ENCODE measurements at regions not wholly inside any gene's neighbourhood (a gene's known extent, or its start where the extent isn't known, plus 50 kb on each side); places are given as distances from the start of the nearest gene placed in this dataset.

DNA sequence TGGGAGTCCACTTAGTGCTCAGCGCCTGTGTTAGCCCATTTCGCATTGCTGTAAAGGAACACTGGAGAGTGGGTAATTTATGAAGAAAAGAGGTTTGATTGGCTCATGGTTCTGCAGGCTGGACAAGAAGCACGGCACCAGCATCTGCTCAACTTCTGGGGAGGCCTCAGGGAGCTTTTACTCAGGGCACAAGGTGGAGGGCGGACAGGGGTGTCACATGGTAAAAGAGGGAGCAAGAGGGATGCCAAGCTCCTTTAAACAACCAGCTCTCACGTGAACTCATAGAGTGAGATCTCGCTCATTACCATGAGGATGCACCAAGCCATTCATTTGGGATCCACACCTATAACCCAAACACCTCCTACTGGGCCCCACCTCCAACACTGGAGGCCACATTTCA, 181.4 kb upstream of the TLE3 start:
- no peak for DNase-seq (ENCODE audit: low spot score)

DNA sequence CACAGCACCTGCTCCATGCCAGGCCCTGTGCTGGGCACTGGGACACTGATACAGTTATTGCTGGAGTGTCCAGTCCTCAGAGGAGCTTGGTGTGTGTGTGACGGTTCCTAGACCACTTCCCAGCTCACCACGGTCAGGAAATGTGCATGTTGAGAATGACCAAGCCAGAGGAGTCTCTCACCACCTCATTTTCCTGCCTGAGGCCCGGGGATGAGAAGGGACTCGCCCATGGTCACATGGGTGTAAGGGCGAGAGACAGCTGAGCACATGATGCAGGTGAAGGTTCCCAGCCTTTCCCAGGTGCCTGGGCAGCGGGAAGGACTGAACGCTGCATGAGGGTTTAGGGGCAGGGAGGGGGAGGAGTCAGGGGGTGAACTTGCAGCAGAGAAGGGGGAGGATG, 180.9 kb upstream of the TLE3 start:
- DNase-seq (ENCODE audit: low spot score) = no peak

DNA sequence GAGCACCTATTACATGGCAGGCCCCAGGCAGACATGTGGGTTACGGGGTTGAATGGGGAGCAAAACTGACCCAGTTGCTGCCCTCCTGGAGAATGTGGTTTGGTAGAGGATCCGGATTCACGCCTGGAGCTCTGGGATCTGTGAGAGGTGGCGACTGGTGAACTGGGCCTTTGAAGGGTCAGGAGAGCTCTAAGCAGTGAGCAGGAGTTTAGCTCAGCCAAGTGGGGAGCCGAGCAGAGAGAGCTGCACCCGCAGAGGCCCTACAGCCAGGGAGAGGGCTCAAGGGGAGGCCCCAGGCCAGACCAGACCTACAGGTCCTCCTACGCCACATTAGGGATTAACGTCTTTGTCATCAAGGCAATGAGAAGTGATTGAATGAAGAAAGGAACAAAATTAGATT, 179.8 kb upstream of the TLE3 start:
- DNase-seq (ENCODE audit: low spot score) = no peak

DNA sequence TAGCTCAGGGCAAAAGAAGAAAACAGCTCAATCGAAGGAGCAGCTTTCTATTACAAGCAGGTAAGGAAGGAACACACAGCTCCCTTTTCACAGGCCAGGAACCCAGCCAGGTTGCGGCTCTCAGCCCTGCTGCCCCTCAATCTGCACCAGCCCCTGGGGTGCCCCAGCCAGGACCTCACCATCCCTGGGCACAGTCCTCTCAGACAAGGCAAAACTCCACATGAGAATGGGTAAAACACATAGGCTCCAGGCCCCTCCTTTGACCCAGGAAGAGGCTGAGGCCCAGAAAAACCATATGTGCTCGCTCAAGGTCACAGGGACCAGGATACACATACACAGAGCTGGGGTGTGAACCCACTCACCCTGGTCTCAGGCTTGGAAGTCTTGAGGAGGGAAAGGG, 178.7 kb upstream of the TLE3 start:
- no peak for DNase-seq (ENCODE audit: low spot score)

DNA sequence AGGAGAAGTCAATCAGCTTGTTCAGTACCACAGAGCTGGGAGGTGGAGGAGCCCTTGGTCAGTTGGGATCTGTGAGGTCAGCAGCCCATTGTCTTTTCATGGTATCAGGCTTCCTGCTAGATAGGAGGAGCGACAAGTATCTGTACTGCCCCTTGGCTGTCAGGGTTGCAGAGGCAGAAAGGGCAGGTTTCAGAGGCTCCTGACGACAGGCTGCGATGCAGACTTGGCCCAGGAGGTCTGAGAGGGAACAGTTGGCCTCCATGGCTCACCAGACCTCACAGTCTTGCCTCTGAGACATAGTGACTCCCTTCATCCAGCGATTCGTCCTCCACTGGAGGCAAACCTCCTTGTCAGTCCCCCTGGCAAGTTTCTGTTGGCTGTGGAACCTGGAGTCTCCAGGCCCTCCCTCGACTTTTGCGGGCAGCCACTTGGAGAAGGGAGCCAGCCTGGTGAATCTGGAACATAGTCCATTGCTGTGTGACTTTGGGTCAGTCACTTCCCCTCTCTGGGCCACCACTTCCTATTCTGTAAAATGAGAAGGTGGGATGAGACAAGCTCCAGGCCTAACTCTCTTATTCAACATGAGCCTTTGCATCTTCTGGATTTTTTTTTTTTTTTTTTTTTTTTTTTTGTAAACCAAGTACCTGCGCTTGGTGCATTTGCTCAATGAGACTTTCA, 177.9 kb upstream of the TLE3 start:
- DNase-seq (ENCODE audit: low spot score) = no peak

DNA sequence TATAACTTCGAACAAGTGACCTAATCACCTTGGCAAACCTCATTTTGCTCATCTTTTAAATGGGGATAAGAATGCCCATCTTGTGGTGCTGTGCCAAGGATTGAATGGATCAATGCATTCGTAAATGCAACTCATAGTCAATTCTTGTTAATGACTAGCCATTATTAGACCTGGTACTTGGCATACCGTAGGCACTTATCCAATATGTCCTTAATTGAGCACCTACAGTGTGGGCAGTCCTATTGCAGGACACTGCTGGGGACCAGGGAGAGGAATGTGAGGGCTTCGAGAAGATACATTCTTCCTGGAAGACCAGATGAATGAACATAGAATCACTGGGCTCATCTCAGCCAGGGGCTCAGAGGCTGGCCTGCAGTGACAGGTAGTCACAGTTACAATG, 177.2 kb upstream of the TLE3 start:
- DNase-seq (ENCODE audit: low spot score) = no peak

DNA sequence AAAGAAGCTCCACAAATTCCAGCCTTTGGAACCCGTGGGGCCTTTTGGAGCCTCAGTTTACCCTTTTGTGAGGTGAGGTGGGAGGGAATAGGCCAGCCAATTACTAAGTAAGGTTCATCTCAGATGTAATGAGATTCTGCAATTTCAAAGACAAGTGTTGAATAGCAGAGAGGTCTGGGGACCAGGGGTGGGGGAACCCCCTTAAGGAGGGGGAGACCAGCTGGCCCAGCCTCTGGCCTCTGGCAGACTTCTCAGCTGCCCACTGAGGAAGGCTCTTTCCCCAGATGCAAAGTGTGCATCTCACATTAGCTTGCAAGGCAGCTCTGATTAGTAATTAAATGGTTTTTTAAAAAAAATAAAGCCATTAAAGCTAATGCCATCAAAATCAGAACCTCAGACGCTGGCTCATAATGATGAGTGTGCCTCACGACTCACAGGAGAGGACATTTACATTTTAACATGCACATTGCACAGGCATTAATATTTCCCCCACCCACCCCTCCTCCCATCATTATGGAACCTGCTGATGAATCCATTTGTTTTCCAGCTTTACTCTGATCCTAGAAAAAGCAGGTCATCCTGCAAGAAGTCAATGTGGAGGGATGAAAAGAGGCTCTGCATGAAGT, 176.7 kb upstream of the TLE3 start:
- DNase-seq (ENCODE audit: low spot score) = peak; percentile 24

DNA sequence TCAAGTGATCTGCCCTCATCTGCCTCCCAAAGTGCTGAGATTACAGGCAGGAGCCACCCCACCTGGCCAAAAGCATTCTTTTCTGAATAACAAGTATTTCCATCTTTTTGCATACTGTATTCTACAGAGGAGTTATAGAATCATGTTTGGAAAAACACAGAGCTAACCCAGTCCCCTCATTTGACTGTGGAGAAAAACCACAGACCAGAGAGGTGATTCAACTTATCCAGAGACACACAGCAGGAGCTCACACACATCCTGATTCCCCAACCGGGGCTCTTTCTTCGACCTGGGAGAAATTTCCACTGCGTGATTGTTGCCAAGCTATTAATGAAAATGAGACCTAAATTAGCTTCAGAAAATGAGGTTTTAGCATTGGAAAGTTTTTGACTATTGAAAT, 176.1 kb upstream of the TLE3 start:
- no peak for DNase-seq (ENCODE audit: low spot score)

DNA sequence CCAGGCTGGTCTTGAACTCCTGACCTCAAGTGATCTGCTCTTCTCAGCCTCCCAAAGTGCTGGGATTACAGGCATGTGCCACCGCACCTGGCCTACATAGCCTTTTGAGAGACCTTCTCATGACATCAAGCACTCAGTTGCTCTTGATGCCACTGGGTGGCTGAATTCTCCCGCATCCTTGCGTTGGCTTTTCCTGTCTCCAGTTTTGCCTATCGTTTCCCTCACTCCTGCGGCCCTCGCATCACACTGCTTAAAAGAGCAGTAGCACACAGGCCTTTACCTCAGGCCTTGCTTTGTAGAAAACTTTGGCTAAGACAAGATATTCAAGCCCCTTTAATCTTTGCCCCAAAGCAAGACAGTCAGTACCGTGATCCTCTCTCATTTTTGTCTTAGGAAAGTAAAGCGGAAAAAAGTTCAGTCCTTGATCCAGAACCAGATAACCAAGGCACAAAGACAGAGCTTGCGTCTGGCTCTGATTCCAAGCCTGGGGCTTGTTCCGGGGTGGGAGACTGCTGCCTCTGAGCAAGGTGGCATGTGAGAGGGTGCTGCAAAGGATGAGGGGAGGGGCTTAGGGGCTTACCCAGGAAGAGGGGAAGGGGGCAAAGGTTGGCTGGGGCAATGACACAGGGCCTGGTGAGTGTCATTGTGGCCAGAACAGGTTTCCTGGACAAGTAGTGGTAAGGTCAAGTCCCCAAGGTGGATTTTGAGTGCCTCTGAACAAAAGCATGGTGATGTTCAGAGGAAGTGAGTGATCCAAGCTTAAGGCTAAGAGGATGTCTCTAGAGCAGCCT, 175.0 kb upstream of the TLE3 start:
- no peak for DNase-seq (ENCODE audit: low spot score)

DNA sequence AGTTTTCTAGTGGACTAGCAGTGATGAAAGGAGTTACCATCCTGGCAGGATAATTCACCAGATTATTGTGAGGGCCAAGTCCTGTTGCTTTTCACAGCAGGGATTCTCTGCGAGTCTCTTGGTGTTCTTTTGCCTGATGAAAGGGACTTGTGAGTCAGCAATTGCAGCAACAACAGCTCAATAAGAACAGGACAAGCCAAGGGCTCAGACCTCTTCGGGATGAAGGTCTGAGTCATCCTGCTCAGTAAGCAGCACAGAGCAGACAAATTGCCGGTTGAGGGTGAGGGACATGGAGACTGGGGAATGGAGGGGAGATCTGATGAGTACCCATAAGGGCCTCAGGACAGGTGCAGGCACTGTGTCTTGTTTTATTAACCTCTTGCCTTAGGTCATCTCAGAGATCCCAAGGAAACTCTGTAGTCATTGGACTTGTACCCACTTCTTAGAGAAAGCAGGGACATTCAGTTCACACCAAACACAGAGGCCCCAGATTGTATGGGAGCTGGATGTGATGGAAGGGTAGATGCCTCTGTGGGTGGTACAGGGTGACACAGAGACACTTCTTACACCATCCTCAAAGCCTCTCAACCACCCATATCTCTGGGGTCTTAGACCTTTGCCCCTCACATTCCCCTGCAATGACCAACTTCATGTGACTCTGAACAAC, 173.8 kb upstream of the TLE3 start:
- DNase-seq (ENCODE audit: low spot score) = peak; percentile 98

DNA sequence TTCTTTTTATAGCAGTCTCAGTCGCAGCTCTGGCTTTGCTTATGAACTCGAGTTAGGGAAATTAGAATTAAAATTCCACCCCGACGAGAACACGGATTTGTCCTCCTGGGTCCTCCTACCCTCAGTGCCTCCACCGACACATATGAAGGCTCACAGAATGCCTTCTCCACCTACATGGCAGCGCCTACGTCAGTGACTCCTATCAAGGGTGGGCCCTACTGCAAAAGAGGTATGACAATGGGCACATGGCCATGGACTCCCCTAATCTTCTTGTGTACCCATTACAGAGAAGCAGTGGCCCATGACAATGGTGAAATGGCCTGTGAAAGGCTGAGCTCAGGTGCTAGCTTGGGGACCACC, 173.0 kb upstream of the TLE3 start:
- no peak for DNase-seq (ENCODE audit: low spot score)

DNA sequence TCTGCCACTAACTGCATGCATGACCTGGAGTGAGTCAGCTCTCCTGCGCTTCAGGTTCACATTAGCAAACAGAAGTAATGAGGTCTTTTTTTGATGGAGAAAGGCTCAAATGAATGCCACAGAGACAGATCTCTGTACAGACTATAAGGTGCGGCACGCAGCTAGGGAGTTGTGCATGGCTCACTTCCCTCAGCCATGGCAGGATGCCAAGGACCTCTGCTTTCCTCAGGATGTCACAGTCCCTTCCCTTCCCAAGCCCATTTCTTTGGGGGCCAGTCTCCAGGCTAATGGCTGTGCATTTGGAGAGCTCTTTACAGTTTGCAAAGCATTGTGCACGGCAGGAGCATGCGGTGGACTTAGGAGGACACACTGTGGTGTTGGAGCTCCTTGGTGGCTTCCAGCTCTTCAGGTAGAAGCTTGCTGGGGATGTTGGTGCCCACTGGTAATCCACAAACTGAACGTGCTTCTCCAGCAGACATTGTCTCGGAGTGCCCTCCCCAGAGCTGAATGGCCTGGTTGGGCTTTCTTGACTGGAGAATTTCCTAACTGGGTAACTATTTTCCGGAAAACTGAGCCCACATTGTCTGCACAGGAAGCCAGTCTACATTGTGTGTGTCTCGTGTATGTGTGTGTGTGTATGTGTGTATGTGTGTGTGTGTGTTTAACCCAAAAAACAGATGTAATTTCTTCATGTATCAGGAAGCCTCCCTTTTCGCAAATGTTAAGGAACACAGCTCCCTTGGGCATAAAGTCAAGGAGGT, 172.5 kb upstream of the TLE3 start:
- DNase-seq (ENCODE audit: low spot score) = peak; percentile 92

DNA sequence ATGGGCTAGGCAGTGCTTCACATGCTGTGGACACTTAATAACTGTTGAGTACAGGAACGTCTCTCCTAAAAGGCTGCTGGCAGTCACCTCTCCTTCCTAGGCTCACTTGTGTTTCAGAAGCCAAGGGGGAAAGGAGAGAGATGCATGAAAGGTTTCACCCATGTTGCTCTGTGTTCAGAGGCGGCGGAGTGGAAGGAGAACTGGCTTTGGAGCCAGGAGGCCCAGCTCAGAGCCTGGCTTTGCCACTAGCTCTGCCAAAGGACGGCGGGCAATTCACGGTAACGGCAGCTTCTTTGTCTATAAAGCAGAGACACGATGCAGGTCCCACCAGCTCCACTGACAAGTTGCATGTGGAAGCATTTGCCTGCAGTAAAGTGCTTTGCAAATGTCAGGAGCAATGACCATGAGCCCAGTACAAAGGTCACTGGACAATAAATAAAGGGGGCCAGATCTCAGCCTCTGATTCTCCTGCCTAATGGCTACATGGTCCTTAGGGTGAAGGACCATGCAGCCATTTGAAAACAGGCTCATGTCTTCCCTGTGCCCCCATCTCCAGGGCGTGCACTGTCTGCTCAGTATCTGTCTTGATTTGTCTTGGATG, 171.7 kb upstream of the TLE3 start:
- no peak for DNase-seq (ENCODE audit: low spot score)

DNA sequence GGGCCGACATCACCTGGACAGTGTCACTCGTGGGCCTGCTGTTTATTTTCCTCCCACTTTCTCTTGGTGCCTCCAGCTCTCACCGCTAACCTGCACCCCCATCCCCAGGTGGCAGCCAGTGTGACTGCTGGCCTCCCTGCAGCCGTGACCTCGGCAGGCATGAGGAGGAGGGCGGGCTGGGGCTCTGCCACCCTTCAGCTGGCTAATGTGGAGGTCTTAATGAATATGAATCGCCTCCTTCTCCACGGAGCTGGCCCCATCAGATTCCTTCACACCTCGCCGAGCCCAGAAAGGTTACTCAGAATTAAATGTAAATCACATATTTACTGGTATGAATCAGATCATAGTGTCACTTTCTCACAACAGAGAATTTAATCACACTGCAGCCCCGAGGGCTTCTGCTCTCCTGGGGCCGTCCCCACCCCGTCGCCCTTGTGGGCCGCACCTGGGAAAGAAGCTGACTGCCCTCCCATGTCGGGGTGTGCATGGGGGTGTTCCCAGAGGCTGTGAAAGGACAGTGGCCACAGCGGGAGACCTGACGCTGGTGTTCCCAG, 171.1 kb upstream of the TLE3 start:
- no peak for DNase-seq (ENCODE audit: low spot score)

DNA sequence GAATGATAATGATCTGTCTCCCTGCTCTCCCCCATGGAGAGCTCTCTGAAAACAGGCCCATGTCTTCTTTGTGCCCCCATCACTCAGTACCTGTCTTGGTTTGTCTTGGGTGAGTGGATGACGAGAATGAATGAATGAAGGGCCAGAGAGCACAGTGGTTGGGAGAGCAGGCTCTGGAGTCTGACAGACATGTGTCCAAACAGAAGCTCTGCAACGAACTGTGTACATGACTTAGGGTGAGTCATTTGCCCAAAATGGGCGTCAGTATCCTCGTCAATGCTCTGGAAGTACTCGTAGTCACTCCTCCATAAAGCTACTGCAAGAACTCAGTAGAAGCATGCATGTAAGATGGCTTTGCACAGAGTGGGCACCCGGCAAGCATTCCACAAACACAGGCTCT, 170.2 kb upstream of the TLE3 start:
- no peak for DNase-seq (ENCODE audit: low spot score)

DNA sequence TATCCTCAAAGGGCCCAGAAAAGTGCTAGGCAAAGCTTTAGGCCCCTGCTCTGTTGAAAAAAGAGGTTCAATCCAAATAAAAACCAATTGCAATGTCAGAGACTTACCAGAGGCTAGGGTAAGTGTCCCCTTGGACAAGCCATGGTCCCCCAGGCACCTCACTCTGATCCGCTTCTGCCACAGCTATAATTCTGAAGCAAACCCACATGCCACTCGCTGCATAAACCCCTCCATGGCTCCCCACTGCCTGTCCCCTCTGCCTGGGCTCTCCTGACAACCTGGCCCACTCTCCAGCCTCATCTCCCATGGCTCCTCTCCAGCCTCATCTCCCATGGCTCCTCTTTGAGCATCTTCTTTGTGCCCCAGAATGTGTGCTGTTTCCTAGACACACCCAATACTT, 169.6 kb upstream of the TLE3 start:
- DNase-seq (ENCODE audit: low spot score) = no peak

DNA sequence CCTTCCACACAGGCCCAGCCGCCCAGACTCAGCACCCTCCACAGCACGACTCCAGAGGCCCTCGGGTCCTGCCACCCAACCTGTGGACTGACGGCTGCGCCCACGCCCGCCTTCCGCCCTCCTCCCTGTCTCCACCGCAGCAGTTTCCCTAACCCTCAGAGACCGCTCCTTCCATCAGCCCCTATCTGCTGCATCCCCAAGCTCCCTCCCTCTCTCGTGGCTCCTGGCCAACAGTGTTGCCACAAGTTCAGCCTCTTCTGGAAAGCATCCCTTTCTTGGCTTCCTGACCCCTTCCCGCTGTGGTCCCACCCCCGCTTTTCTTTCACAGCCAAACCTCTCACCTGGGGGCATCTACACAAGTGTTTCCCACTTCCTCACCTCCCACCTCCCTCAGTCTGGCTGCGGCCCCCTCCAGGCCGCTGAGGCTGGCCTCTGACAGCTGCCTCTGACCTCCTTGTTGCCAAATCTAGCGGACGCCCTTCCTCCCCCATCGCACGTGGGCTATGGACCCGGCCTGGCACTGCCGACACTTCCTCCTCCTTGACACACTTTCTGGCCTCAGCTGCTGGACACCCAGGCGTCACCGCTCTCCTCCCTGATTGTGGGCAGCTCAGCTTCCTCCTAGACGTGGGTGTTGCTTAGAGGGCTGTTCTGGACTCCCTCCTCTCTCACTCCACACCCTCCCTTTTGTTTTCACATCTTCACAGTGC, 168.8 kb upstream of the TLE3 start:
- no peak for DNase-seq (ENCODE audit: low spot score)

DNA sequence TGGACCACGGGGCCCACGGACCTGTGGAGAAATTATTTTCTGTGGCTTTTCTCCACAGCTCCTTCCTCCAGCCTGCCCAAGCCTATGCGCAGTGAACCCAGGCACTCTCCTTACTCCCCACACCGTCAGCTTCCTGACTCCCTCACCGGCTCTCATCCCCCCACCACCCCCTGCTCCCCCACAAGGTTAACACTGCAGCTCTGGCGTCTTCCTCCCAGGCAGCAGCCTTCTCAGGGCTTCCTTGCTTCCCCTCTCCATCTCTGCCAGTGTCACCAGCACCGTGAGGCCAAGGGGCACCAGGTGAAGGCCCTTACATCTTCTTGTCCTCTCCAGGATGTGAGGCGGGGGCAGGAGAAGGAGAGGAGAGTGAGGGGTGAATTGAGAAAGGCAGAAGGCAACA, 168.3 kb upstream of the TLE3 start:
- no peak for DNase-seq (ENCODE audit: low spot score)

DNA sequence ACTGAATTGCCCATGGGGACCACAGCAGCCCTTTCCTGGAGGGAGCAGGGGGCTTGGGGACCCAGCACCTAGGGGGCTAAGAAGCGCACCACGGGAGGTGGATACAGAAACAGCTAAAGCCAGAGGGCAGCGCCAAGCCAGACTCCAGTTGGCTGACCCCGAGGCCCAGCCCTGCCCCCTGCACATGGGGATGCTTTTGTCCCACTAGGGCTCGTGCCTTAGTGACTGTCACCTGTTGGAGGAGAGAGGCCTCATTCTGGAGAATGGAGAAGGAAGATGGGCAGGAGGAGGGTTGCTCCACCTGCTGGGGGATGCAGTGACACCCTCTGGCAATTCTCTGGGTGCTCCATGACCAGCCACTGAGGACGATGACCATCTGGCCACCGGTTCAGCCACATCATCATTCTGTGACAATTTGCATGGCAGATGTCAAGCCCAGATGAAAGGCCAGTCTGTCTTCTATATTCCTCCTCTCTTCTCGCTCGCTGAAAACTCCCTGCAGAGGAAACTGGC, 167.8 kb upstream of the TLE3 start:
- no peak for DNase-seq (ENCODE audit: low spot score)

DNA sequence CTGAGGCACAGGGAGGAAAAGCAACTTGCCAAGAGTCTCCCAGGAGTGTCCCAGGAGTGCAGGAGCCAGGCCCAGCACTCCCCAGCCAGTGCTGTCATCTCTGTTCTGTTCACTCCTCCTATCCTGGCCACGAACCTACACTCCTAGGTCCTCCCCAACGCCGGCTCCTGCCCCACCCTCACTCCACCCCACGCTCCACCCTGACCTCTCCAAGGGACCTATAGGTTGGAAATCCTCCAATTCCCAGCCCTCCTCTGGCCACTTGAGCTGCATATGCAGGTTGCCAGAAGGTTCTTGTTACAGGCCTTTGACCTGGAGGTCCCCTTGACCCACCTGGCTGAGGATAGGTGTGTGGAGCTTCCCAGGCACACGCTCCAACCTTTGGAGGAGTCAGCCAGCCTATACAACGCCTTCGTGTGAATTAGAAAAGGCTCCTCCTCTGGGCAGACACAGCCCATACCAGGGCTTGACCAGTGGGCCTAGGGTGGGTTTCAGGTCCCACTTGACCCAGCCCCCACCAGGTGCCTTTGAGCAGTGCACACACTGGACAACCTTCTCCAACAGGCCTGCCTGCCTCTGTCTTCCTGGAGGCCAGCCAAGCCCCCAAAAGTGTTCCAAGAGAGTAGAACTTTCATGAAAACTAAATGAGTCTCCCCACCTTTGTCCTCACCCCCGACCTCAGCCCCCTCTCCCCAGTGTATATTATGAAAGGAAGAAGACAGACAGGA, 167.2 kb upstream of the TLE3 start:
- no peak for DNase-seq (ENCODE audit: low spot score)
